ENCODE measurements at regions not wholly inside any gene's neighbourhood (a gene's known extent, or its start where the extent isn't known, plus 50 kb on each side); places are given as distances from the start of the nearest gene placed in this dataset.
A peak's percentile ranks its signal among the peaks of the same experiment; 100 is the strongest.

GRCh38 chr2:200735061-200735460 lies 76.6 kb upstream of the BZW1 start:
- H3K9me3 Mint-ChIP-seq, result no peaks in the 10 kb centered on the region
- H3K36me3 ChIP-seq, result no peaks in the 10 kb centered on the region
- peaks cover 4% of the 10 kb centered on the region for H3K27me3 Mint-ChIP-seq (ENCODE audit: insufficient read depth, low read depth)
- H3K9me3 ChIP-seq (ENCODE audit: low read depth), result no peaks in the 10 kb centered on the region
- DNase-seq (ENCODE audit: low spot score), result no peak
- H3K79me2 ChIP-seq (ENCODE audit: low read depth), result no peaks in the 10 kb centered on the region
- no peak overlapping the region for H2AFZ ChIP-seq (replicated peaks)
- H3K27ac ChIP-seq, result no peak overlapping the region
- H3K4me1 ChIP-seq, result peaks cover 4% of the 10 kb centered on the region
- no peak overlapping the region for H3K4me2 ChIP-seq
- H3K27ac Mint-ChIP-seq, result no peak overlapping the region
- peaks cover 14% of the 10 kb centered on the region for H3K4me1 Mint-ChIP-seq
- H3K9ac ChIP-seq, result no peak overlapping the region
- no peaks in the 10 kb centered on the region for H3K36me3 Mint-ChIP-seq
- TF ChIP-seq EZH2 (IDR thresholded peaks at IDR 0.05), result no peak
- no peak for TF ChIP-seq EZH2phosphoT487 (IDR thresholded peaks at IDR 0.05)
- TF ChIP-seq, protein P1, sequence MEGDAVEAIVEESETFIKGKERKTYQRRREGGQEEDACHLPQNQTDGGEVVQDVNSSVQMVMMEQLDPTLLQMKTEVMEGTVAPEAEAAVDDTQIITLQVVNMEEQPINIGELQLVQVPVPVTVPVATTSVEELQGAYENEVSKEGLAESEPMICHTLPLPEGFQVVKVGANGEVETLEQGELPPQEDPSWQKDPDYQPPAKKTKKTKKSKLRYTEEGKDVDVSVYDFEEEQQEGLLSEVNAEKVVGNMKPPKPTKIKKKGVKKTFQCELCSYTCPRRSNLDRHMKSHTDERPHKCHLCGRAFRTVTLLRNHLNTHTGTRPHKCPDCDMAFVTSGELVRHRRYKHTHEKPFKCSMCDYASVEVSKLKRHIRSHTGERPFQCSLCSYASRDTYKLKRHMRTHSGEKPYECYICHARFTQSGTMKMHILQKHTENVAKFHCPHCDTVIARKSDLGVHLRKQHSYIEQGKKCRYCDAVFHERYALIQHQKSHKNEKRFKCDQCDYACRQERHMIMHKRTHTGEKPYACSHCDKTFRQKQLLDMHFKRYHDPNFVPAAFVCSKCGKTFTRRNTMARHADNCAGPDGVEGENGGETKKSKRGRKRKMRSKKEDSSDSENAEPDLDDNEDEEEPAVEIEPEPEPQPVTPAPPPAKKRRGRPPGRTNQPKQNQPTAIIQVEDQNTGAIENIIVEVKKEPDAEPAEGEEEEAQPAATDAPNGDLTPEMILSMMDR (IDR thresholded peaks at IDR 0.05), result no peak
- H3K4me3 ChIP-seq, result no peak overlapping the region
- no peaks in the 10 kb centered on the region for H4K20me1 ChIP-seq (ENCODE audit: low read depth)
- no peaks in the 10 kb centered on the region for H3K27me3 ChIP-seq
- no peaks in the 10 kb centered on the region for H3F3A ChIP-seq (ENCODE audit: low read depth)
- no peak overlapping the region for H3K4me3 Mint-ChIP-seq

DNA sequence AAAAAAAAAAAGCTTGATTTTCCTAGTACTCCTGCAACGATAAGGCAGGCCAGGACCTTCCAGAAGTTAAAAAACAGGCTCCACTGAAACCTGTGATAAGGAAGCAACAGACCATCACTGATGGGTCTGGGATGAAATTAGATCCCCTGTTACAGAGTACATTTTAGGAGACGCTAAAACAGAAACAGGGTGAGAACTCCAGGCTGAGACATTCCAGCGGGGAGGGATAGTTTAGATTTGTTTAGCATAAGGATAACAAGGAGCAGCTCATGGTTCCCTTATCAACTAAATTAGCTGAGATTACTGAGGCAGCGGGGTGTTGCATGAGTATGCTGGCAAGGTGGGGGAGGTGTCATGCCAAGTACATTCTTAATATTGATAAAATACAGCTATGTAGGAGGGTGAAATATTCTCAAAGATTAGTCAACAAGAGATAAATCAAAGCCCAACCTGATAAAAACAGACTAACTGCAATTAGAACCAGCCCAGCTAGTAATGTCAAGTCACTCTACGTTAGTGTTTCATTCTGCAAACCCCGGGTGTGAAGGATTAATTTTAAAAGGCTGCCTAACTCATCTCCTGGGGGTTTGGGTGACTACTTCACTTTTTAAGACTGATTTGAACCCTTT lies 75.0 kb upstream of the BZW1 start:
- Histone ChIP-seq H3K36me3 (no peaks in the 10 kb centered on the region), H3K9ac (no peak overlapping the region), H3K9me3 (ENCODE audit: low read depth) (no peaks in the 10 kb centered on the region), H3K79me2 (ENCODE audit: low read depth) (no peaks in the 10 kb centered on the region), H3K4me3 (no peak overlapping the region), H3F3A (ENCODE audit: low read depth) (no peaks in the 10 kb centered on the region), H3K4me1 (peaks cover 4% of the 10 kb centered on the region), H3K27me3 (no peaks in the 10 kb centered on the region), H3K4me2 (no peak overlapping the region), H4K20me1 (ENCODE audit: low read depth) (no peaks in the 10 kb centered on the region), H2AFZ (replicated peaks) (peak overlapping the region; percentile 86), H3K27ac (no peak overlapping the region)
- no peak for DNase-seq (ENCODE audit: low spot score)
- Mint-ChIP-seq H3K9me3 (no peaks in the 10 kb centered on the region), H3K4me1 (peaks cover 16% of the 10 kb centered on the region), H3K27me3 (ENCODE audit: insufficient read depth, low read depth) (peaks cover 5% of the 10 kb centered on the region), H3K27ac (no peak overlapping the region), H3K4me3 (no peak overlapping the region), H3K36me3 (no peaks in the 10 kb centered on the region)
- TF ChIP-seq, protein P1 (IDR thresholded peaks at IDR 0.05), result no peak

DNA sequence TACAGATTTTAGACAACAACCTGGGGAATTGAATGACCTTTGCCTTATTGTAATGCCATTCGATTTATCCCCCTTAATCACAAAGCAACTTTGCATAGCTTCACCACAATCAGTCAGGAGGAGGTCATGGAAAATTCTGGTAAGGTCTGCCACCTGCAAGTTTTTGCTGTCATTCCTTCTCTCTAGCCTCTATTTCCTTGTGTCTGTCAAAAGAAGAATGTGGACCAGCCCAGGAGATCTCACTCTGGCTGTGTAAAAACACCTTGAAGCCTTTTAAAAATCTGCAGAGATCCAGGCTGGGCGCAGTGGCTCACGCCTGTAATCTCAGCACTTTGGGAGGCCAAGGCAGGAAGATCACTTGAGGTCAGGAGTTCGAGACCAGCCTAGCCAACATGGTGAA lies 74.1 kb upstream of the BZW1 start:
- TF ChIP-seq EZH2phosphoT487 (IDR thresholded peaks at IDR 0.05), result no peak
- TF ChIP-seq, protein P1 (IDR thresholded peaks at IDR 0.05), result no peak
- no peak for TF ChIP-seq EZH2 (IDR thresholded peaks at IDR 0.05)
- Histone ChIP-seq H3F3A (ENCODE audit: low read depth) (no peaks in the 10 kb centered on the region), H3K27me3 (no peaks in the 10 kb centered on the region), H3K79me2 (ENCODE audit: low read depth) (no peaks in the 10 kb centered on the region), H3K27ac (no peak overlapping the region), H3K4me3 (no peak overlapping the region), H3K4me1 (peaks cover 4% of the 10 kb centered on the region), H3K9me3 (ENCODE audit: low read depth) (no peaks in the 10 kb centered on the region), H3K4me2 (no peak overlapping the region), H3K9ac (no peak overlapping the region), H4K20me1 (ENCODE audit: low read depth) (no peaks in the 10 kb centered on the region), H3K36me3 (no peaks in the 10 kb centered on the region), H2AFZ (replicated peaks) (no peak overlapping the region)
- no peak for DNase-seq (ENCODE audit: low spot score)
- Mint-ChIP-seq H3K36me3 (no peaks in the 10 kb centered on the region), H3K4me3 (no peak overlapping the region), H3K9me3 (no peaks in the 10 kb centered on the region), H3K27me3 (ENCODE audit: insufficient read depth, low read depth) (peaks cover 5% of the 10 kb centered on the region), H3K27ac (no peak overlapping the region), H3K4me1 (peaks cover 17% of the 10 kb centered on the region)

Data from neural progenitor cell (in vitro differentiated cells).